PC-9 (cell line): ENCODE measurements at regions not wholly inside any gene's neighbourhood (a gene's known extent, or its start where the extent isn't known, plus 50 kb on each side); places are given as distances from the start of the nearest gene placed in this dataset.

Experiments
- BruUV-seq: library from RNA; stranded (reverse); fragments of 400-500 nt; replicated peaks from 2 replicates; lab custom pipeline; 2021; lab: Mats Ljungman, UMichigan
- CTCF ChIA-PET: fragments of 300-600 bp; sonication (Branson Sonifier 250); formaldehyde crosslinking; loops from one replicate; lab custom pipeline; 2022; ENCODE audit warnings: antibody characterized with exemption; lab: Charles Lee
- POLR2A ChIA-PET: fragments of 300-600 bp; sonication (Branson Sonifier 250); formaldehyde crosslinking; loops from one replicate; lab custom pipeline; 2022; ENCODE audit warnings: antibody characterized with exemption; ENCODE audit not compliant: unreplicated experiment; lab: Charles Lee
- DNase-seq, 2 experiments: peaks; one replicate each; pipeline versions ENCODE4 v3.0.0 to v3.0.0-alpha.2; 2015 to 2022; ENCODE audit warnings: mixed read lengths in 1 of 2
- H2AFZ ChIP-seq: fragments of 200-600 bp; sonication (generic); 2 replicates; pipeline ENCODE4 v1.8.1; 2017; ENCODE audit warnings: antibody characterized with exemption
- H3F3A ChIP-seq: fragments of 200-600 bp; sonication (generic); 2 replicates; pipeline ENCODE4 v1.8.1; 2017; ENCODE audit warnings: antibody characterized with exemption, mild to moderate bottlenecking, low read depth; ENCODE audit not compliant: insufficient read depth
- H3K27ac ChIP-seq: fragments of 200-600 bp; sonication (generic); 2 replicates; pipeline ENCODE4 v1.6.1; 2016; ENCODE audit warnings: mixed run types
- H3K27me3 ChIP-seq: fragments of 200-600 bp; sonication (generic); 2 replicates; pipeline ENCODE4 v1.6.1; 2016; ENCODE audit warnings: low read depth, mixed run types; ENCODE audit not compliant: insufficient read depth
- H3K36me3 ChIP-seq: fragments of 200-600 bp; sonication (generic); 2 replicates; pipeline ENCODE4 v1.6.1; 2016; ENCODE audit warnings: low read depth, mixed run types
- H3K4me1 ChIP-seq: fragments of 200-600 bp; sonication (generic); replicated peaks from 2 replicates; pipeline ENCODE4 v1.6.1; 2016; ENCODE audit warnings: mixed run types; ENCODE audit not compliant: insufficient read depth
- H3K4me2 ChIP-seq: fragments of 200-600 bp; sonication (generic); 2 replicates; pipeline ENCODE4 v1.6.1; 2017; ENCODE audit warnings: mixed run types
- H3K4me3 ChIP-seq: fragments of 200-600 bp; sonication (generic); 2 replicates; pipeline ENCODE4 v1.6.1; 2016; ENCODE audit warnings: mixed run types
- H3K79me2 ChIP-seq: fragments of 200-600 bp; sonication (generic); 2 replicates; pipeline ENCODE4 v1.6.1; 2017; ENCODE audit warnings: low read depth, mixed run types
- H3K9me2 ChIP-seq: fragments of 200-600 bp; sonication (generic); 2 replicates; pipeline ENCODE4 v1.8.1; 2017; ENCODE audit warnings: mild to moderate bottlenecking; ENCODE audit not compliant: insufficient read depth
- H3K9me3 ChIP-seq: fragments of 200-600 bp; sonication (generic); 2 replicates; pipeline ENCODE4 v1.8.1; 2016; ENCODE audit warnings: low read depth; ENCODE audit not compliant: insufficient read depth
- H4K20me1 ChIP-seq: fragments of 200-600 bp; sonication (generic); 2 replicates; pipeline ENCODE4 v1.8.1; 2017; ENCODE audit not compliant: insufficient read depth
- CTCF ChIP-seq: fragments of 200-600 bp; sonication (generic); conservative IDR thresholded peaks from 2 replicates; pipeline ENCODE4 v1.6.1; 2017; ENCODE audit warnings: mixed run types, antibody characterized with exemption, mild to moderate bottlenecking, moderate library complexity
- EZH2 ChIP-seq: fragments of 200-600 bp; sonication (generic); IDR thresholded peaks from 2 replicates; pipeline ENCODE4 v1.8.0; 2017; ENCODE audit warnings: antibody characterized with exemption, low read depth
- intact Hi-C: fragments of 100-400 bp; cut with micrococcal nuclease; formaldehyde crosslinking; loops from one replicate; pipeline ENCODE4 v1.10.0; 2022; ENCODE audit not compliant: unreplicated experiment

- POLR2A ChIA-PET, result no interaction called here
- intact Hi-C loops, result no loop called here
- Histone ChIP-seq H3K9me2 (no peaks in the 10 kb centered on the region), H3F3A (no peaks in the 10 kb centered on the region), H3K27me3 (no peaks in the 10 kb centered on the region), H3K27ac (no peak overlapping the region), H3K79me2 (no peaks in the 10 kb centered on the region), H3K9me3 (no peaks in the 10 kb centered on the region), H3K4me2 (no peak overlapping the region), H3K4me1 (no peaks in the 10 kb centered on the region), H3K4me3 (no peak overlapping the region), H2AFZ (no peak overlapping the region), H3K36me3 (no peaks in the 10 kb centered on the region), H4K20me1 (no peaks in the 10 kb centered on the region)
- no peak for DNase-seq
- no TSS peak for BruUV-seq
- no peak for TF ChIP-seq EZH2
- no peak for TF ChIP-seq CTCF
- CTCF ChIA-PET, result no interaction called here
Measured at GRCh38 chr4:187558391-187558790, 437.2 kb upstream of the ZFP42 start.

- no peaks in the 10 kb centered on the region for H3K79me2 ChIP-seq
- H3K27me3 ChIP-seq, result no peaks in the 10 kb centered on the region
- no peaks in the 10 kb centered on the region for H3F3A ChIP-seq
- CTCF ChIA-PET, result no interaction called here
- DNase-seq, result no peak
- TF ChIP-seq CTCF, result no peak
- TF ChIP-seq EZH2, result no peak
- H3K36me3 ChIP-seq, result no peaks in the 10 kb centered on the region
- no peaks in the 10 kb centered on the region for H3K9me2 ChIP-seq
- POLR2A ChIA-PET, result no interaction called here
- no peaks in the 10 kb centered on the region for H3K9me3 ChIP-seq
- H2AFZ ChIP-seq, result no peak overlapping the region
- H3K27ac ChIP-seq, result no peak overlapping the region
- no peaks in the 10 kb centered on the region for H3K4me1 ChIP-seq
- H3K4me2 ChIP-seq, result no peak overlapping the region
- no peaks in the 10 kb centered on the region for H4K20me1 ChIP-seq
- H3K4me3 ChIP-seq, result no peak overlapping the region
- intact Hi-C loops, result no loop called here
- no TSS peak for BruUV-seq
Measured at GRCh38 chr4:187562345-187562744, 433.2 kb upstream of the ZFP42 start.

- Histone ChIP-seq H3K36me3 (no peaks in the 10 kb centered on the region), H3K27me3 (no peaks in the 10 kb centered on the region), H3F3A (no peaks in the 10 kb centered on the region), H3K79me2 (no peaks in the 10 kb centered on the region), H3K4me1 (no peaks in the 10 kb centered on the region), H3K4me2 (no peak overlapping the region), H3K27ac (no peak overlapping the region), H3K9me2 (no peaks in the 10 kb centered on the region), H3K4me3 (no peak overlapping the region), H4K20me1 (no peaks in the 10 kb centered on the region), H3K9me3 (no peaks in the 10 kb centered on the region), H2AFZ (no peak overlapping the region)
- ChIA-PET POLR2A (no interaction called here), CTCF (no interaction called here)
- TF ChIP-seq EZH2, result no peak
- TF ChIP-seq CTCF, result no peak
- intact Hi-C loops, result no loop called here
- DNase-seq, result no peak
- no TSS peak for BruUV-seq
Measured at GRCh38 chr4:187565416-187565815, 430.2 kb upstream of the ZFP42 start.
